Activated B cell treated with CpG ODN at 0.5 μM for 24 hours (primary cell): ENCODE measurements at regions not wholly inside any gene's neighbourhood (a gene's known extent, or its start where the extent isn't known, plus 50 kb on each side); places are given as distances from the start of the nearest gene placed in this dataset.

Experiments used
- ATAC-seq: fragments of 200-7000 bp; cut with Tn5 transposase; one replicate; pipeline ENCODE4 v1.10.0; 2021; ENCODE audit warnings: low read depth, mild to moderate bottlenecking, moderate library complexity
- CTCF ChIA-PET: fragments of 350-600 bp; sonication (Branson Sonifier 250); formaldehyde crosslinking; loops from one replicate; lab custom pipeline; 2021; ENCODE audit warnings: antibody characterized with exemption; lab: Charles Lee
- POLR2A ChIA-PET: fragments of 350-600 bp; sonication (Branson Sonifier 250); formaldehyde crosslinking; loops from one replicate; lab custom pipeline; 2021; ENCODE audit warnings: antibody characterized with exemption; lab: Charles Lee
- DNase-seq: peaks from one replicate; pipeline ENCODE4 v3.0.0; 2022
- H3K27ac Mint-ChIP-seq: one replicate; pipeline ENCODE4 v1.8.0; 2020; ENCODE audit warnings: mixed read lengths
- H3K27me3 Mint-ChIP-seq: one replicate; pipeline ENCODE4 v1.8.0; 2021; ENCODE audit warnings: mixed read lengths
- H3K36me3 Mint-ChIP-seq: one replicate; pipeline ENCODE4 v1.8.0; 2021; ENCODE audit warnings: low read depth, mixed read lengths
- H3K4me1 Mint-ChIP-seq: one replicate; pipeline ENCODE4 v1.8.0; 2021; ENCODE audit warnings: mixed read lengths
- H3K4me3 Mint-ChIP-seq: one replicate; pipeline ENCODE4 v1.8.0; 2020; ENCODE audit warnings: mild to moderate bottlenecking, mixed read lengths
- H3K9me3 Mint-ChIP-seq: one replicate; pipeline ENCODE4 v1.8.0; 2020; ENCODE audit warnings: mixed read lengths
- CTCF ChIP-seq: fragments of 200-600 bp; IDR thresholded peaks from one replicate; pipeline ENCODE4 v1.8.0; 2022; ENCODE audit warnings: antibody characterized with exemption, mild to moderate bottlenecking
- intact Hi-C: fragments of 100-400 bp; cut with micrococcal nuclease; formaldehyde crosslinking; loops from one replicate; pipeline ENCODE4 v1.15.1; 2024

DNA sequence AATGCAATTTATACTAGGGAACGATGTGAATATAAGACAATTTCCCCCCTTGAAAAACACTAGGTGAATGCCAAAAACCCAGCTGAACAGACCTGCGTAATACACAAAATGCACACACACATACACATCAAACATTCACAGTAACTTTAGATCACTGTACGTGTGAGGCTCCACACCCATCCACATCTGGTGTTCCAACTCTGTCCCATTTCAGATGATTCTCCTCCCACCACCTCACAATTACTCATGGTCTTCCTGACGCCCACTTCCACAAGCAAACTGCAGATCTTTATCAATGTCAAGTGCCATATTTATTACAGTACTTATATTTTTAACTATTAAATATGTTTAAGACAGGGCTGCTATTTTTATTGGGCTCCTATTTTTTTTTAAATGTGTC, 57.8 kb upstream of the TENM4 start:
- intact Hi-C loops = no loop called here
- ChIA-PET POLR2A (no interaction called here), CTCF (no interaction called here)
- no peak for DNase-seq
- ATAC-seq = no peak
- no peak overlapping the region for H3K27ac Mint-ChIP-seq
- peaks cover 7% of the 10 kb centered on the region for H3K9me3 Mint-ChIP-seq
- no peak for TF ChIP-seq CTCF
- H3K36me3 Mint-ChIP-seq = no peaks in the 10 kb centered on the region
- H3K27me3 Mint-ChIP-seq = peaks cover 9% of the 10 kb centered on the region
- no peaks in the 10 kb centered on the region for H3K4me1 Mint-ChIP-seq
- no peak overlapping the region for H3K4me3 Mint-ChIP-seq

DNA sequence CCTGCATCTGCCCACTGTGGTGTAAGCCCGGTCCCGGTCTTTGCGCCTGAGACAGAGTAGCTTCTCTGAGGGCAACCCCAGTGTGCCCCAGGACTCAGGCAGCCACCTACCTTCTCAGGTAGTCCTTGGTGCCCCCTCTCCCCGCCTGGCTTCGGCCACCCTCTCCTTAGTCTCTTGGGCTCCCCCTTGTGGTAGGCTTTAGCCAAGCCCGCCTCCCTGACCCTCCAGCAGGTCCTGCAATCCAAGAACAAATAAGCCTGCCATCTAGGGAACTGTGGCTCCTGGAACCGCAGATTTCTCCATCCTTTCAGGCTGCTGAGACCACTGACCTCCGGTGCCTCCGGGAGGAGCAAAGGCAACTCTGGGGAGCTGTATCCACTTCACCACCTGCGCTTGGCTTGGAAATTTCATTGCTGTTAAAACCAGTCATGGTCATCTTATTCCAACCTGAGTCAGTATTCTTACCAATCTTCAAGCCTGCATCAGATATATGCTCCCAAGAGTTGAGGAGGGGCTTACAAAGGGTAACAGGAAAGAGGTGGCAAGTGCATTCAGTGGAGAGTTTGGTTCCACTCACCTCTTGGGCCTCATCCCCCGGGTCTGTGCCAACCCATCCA, 52.8 kb upstream of the TENM4 start:
- Mint-ChIP-seq H3K27me3 (peaks cover 9% of the 10 kb centered on the region), H3K4me3 (no peak overlapping the region), H3K27ac (no peak overlapping the region), H3K9me3 (peaks cover 6% of the 10 kb centered on the region), H3K36me3 (no peaks in the 10 kb centered on the region), H3K4me1 (no peaks in the 10 kb centered on the region)
- ChIA-PET POLR2A (no interaction called here), CTCF (interaction anchor here (0.7 to 6.3 kb wide), 9 partner anchors 11 to 848 kb away, joined by 3 to 106 read pairs (median 3); partner anchors contain the start of gene TENM4)
- intact Hi-C loops = loop anchor here (1.0 to 5.0 kb wide), 5 partner anchors 32 to 696 kb away; partner anchors contain the start of gene TENM4
- no peak for TF ChIP-seq CTCF
- peak; percentile 77 for ATAC-seq
- peak; percentile 40 for DNase-seq

DNA sequence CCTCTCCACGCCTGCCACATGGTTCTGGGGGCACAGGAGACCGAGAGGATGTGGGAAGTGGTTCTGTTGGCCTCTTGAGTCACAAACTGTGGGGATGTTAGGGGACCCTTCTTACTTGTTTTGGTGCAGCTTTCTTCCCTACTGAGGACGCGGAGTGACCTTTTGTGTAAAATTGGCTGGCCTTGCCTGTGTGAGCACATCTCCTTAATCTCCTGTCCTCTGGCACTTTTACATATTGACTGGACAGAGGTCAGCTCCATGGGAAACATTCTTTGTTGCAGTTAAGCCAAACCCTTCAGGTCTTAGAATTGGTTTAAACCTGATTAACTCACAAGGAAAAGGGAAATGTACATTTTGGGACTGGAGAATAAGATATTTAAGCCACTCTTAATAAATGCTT, 51.2 kb upstream of the TENM4 start:
- no peak for DNase-seq
- intact Hi-C loops = loop anchor here (5.0 kb wide), 2 partner anchors 265 to 695 kb away; no protein-coding TSS in a partner anchor
- Mint-ChIP-seq H3K4me3 (no peak overlapping the region), H3K9me3 (peaks cover 2% of the 10 kb centered on the region), H3K4me1 (no peaks in the 10 kb centered on the region), H3K36me3 (no peaks in the 10 kb centered on the region), H3K27me3 (peaks cover 9% of the 10 kb centered on the region), H3K27ac (no peak overlapping the region)
- POLR2A ChIA-PET = no interaction called here
- ATAC-seq = no peak
- no peak for TF ChIP-seq CTCF
- CTCF ChIA-PET = interaction anchor here (1.0 to 6.3 kb wide), 4 partner anchors 9 to 846 kb away, joined by 3 to 106 read pairs (median 12); no protein-coding TSS in a partner anchor
